ENCODE measurements at regions not wholly inside any gene's neighbourhood (a gene's known extent, or its start where the extent isn't known, plus 50 kb on each side); places are given as distances from the start of the nearest gene placed in this dataset.

GRCh38 chr20:37596890-37597536, 69.3 kb upstream of the BLCAP start:
- peak; percentile 42 for DNase-seq

GRCh38 chr20:37596168-37596567, 68.5 kb upstream of the BLCAP start:
- no peak for DNase-seq

- no peak for DNase-seq
These were observed 66.0 kb upstream of the BLCAP start for GRCh38 chr20:37593710-37594109.

GRCh38 chr20:37590938-37591490, 63.3 kb upstream of the BLCAP start:
- no peak for DNase-seq

- no peak for DNase-seq
These were observed 58.4 kb upstream of the BLCAP start for GRCh38 chr20:37586078-37586477.

GRCh38 chr20:37584238-37584807, 56.6 kb upstream of the BLCAP start:
- DNase-seq, result peak; percentile 89

GRCh38 chr20:37581246-37581645, 53.6 kb upstream of the BLCAP start:
- DNase-seq, result no peak

- no peak for DNase-seq
These were observed 52.4 kb upstream of the BLCAP start for GRCh38 chr20:37580069-37580468.

- no peak for DNase-seq
These were observed 51.4 kb upstream of the BLCAP start for GRCh38 chr20:37579106-37579505.

- no peak for DNase-seq
These were observed 50.3 kb upstream of the BLCAP start for GRCh38 chr20:37577981-37578380.
